Renal cortex interstitium (tissue), 11 donors: ENCODE measurements at regions not wholly inside any gene's neighbourhood (a gene's known extent, or its start where the extent isn't known, plus 50 kb on each side); places are given as distances from the start of the nearest gene placed in this dataset.

Experiments used
- DNase-seq, 11 donors: peaks; one replicate each; pipeline ENCODE4 v3.0.0-alpha.2; 2013; ENCODE audit warnings: low read depth in 9 of 11, low spot score in 4 of 11; ENCODE audit errors: extremely low read depth in 1 of 11

DNA sequence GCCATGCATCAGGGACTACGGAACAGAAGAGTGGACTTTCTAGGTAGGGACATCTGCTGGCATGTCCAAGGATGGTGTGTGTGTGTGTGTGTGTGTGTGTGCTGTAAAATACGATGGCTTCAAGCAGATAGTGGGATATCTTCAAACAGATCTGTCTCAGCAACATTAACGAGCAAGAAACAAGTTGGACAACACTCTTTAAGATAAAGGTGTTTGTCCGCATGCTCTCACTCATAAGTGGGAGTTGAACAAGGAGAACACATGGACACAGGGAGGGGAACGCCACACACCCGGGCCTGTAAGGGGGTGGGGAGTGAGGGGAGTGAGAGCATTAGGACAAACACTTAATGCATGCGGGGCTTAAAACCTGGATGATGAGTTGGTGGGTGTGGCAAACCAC lies 89.8 kb upstream of the AKR1E2 start:
- DNase-seq = no peak

DNA sequence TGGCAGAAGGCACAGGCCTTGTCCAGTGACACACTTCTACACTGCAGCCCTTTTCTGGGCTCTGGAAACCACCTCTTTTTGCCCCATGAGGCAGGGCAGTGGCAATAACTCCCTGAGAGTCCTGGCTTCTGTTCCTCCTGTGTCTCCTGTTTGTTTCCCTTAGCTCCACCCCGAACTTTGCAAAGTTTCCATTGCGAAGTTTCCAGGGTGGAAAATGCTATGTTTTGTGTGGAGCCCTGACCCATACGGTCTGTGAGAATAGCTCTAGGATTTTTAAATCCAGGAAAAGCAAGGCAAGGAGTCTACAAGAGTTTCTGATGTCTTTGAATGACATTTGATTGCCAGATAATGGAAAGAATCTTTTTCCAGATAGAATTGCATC lies 92.2 kb upstream of the AKR1E2 start:
- no peak for DNase-seq

DNA sequence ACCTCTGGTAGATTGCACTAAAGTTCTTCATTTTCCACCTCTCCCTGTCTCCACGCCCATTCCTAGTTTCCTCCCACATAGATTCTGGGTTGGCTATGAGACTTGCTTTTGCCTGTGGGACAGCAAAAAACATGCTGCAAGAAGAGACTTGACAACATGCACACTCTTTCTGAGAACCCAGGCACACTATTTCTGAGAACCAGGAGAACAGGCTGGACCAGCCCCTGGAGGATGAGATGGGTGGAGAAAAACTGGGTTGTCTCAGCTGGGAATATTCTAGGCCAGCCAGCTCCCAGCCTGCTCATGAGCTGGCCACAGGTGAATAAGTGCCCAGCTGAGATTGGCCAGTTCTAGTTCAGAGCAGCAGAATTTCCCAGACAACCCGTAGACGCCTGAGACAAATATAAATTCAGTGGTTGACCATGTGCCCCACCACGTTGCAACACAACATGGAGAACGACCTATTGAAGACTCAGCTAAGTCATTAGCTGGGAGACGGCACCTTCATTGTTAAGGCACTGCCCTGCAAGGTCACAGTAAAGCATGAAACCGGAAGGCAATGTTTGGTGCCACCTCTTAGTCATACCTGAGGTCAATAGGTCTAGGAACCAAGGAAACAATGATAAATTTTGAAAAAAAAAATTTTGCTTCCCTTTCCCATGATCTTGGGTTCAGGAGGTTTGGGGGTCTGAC lies 92.7 kb upstream of the AKR1E2 start:
- DNase-seq = no peak

DNA sequence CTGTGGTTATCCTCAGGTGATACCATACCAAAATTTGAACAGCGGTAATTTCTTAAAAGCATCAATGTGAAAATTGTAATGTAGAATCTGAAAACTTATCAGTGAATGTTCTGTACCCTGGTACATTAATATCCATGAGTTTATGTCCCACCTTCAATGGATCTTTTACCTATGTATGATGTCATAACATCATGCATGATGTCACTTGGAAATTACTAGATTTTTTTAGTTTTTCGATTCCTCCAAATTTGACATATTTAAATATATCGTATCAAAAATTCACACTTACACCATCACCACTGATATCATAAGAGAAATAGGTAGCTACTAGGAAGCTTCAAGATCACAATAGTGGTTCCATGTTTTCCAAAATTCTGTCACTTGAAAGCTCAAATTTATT lies 95.0 kb upstream of the AKR1E2 start:
- DNase-seq = no peak

DNA sequence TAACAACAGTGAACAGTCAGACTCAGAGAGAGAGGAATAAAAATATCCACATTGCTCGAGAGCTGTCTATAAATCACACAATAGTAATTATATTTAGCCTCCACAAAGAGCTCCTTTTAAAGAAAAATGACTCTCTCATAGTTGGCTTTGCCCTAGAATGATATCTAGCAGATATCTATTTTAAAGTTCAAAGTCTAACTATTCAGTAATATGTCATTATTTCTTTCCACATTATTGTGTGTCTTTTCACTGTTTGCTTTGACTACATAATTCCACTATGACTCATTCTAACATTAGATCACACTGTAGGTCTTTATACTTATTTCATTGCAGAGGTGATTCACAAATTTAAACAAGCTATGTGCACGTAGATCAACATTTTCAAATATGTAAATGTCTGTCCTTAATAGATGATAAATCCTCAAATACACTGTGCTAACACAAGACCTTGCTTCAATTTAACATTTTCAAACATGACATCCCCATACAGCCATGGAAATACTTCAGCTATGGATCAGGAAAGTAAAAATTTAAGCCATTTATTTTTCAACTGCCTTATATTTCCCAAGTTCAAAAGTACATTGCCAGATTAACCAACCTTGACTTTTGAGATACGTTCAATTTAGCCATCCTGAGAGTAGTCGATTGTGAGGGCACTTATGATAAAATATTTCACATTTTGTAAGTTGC lies 99.9 kb upstream of the AKR1E2 start:
- DNase-seq = no peak

DNA sequence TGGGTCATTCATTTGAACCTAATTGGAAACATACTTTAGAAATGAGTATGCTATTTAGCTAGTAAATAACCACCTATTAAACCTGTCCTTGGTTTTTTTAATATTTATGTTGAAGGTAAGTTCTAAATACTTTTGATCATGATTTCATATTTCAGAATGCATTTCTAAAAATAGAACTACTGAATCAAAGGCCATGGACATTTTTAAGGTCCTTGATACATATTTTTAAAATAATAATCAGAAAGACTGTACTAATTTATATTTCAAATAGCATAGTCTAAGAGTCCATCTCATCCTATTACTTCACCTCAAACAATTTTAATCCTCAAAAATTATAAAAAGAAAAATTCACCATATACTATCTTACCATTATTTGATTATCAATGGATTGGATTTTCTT lies 102.1 kb upstream of the AKR1E2 start:
- no peak for DNase-seq

DNA sequence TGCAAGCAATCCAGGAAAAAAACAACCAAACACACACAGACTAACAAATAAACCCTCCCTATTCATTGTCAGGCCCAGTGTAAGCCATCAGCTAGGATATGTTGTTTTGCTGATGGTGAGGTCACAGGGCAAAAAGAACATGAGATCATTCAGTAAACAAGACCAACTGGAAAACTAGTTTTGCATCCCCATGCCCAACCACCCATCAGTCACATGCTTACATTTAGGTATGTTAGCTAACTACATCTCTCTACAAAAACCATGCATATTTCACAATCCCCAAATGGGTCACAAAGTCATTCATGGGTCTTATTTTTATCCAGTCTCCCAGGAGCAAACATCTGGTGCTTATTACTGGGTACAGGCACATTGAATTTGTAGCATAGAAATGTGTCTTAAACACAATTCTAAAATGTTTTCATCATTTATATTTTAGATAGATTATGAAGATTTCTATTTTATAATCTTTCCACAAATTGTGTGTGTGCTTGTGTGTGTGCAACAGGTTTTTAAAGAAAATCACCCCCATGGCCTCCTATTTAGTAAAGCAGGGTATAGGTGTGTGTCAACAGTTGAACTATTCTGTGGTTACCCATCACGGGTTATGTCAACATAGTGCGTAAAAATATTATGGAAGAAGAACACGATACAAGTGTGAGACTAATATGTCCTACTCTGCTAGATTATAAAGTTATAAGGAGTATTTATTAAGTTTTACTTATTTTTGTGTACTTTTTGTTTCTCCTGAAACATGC lies 103.8 kb upstream of the AKR1E2 start:
- DNase-seq = no peak

DNA sequence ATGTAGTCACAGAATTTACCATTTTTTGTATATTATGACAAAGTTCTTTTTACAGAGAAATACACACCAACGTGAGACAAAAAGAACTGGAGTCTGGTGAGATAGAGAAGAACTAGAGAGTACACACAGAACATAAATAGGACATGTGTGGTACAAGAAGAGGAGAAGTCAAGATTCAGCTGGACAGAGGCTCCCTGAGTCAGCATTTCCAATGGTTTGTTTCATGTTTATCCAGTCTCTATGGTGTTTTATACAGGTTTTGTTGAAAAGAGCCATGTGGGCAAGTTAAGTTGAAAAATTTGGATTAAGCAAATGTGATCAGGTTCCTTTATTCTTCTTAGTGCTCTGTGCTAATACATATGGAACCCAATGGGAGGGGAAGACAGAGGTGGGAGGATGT lies 105.5 kb upstream of the AKR1E2 start:
- DNase-seq = no peak

DNA sequence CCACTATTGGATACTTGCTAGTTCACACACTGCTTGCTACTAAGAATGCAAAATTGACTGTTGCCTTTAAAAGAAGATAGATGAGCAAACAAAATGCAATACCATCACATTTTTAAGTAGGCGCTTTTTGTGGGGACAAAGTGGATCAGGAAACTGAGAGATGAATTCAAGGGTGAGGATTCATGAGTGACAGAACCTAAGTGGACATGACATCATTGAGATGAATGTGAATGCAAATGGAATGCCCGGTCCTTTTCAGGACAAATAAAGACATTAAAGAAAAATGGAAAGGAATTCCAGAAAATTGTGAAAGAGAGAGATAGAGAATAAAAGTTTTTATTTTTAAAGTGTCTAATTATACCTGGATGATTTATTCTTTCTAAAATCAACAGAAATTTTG lies 106.3 kb upstream of the AKR1E2 start:
- DNase-seq = no peak

DNA sequence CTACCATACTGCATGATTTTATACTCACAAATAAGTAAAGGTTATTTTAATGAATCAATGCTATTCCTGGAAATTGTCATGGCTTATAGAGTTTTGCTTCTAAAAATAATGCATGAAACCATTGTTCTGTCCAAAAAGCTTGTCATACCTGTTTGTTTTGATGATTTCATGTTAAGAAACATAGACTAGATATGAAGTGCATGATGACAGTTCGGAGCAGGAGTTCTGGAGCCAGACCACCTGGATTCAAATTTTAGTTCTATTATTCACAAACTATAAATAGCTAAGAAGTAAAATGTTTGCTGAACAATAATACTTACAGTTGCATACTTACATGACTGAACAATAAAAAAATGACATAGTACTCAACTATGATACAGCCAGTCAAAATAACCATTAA lies 107.0 kb upstream of the AKR1E2 start:
- no peak for DNase-seq

DNA sequence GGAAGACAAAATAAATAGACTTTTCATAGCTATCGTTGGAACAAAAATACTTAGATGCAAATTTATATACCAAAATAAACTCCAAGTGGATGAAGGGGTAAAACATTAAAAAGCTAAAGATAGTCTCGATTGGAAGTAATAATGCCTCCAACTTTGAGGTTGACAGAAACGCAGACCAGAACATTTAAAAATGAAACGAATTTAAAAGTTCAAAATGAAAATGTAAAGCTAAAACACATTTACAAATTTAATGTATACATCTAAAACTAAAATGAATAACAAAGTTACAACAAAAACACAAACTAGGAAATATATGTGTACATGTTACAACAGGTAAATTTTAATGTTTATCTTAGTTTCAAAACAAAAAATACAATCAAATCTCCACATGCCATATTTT lies 107.5 kb upstream of the AKR1E2 start:
- DNase-seq = no peak

DNA sequence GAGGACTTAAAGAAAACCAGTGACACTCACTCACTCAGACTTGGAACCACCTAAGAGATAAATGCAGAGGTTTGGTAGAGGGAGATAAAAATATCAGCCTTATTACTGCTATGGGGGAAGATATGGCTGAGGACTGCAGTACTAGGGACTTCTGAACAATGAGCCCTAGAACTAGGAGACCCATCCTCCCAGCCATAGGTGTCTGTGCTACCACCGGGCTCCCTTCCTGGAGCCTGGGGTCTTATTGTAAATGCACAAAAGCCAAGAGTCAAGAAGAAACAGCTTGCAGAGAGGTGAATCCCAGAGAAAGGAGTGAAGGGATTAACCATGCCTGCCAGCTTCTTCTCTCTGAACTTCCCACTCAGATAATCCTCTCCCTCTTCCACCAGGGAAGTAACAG lies 108.3 kb upstream of the AKR1E2 start:
- no peak for DNase-seq

DNA sequence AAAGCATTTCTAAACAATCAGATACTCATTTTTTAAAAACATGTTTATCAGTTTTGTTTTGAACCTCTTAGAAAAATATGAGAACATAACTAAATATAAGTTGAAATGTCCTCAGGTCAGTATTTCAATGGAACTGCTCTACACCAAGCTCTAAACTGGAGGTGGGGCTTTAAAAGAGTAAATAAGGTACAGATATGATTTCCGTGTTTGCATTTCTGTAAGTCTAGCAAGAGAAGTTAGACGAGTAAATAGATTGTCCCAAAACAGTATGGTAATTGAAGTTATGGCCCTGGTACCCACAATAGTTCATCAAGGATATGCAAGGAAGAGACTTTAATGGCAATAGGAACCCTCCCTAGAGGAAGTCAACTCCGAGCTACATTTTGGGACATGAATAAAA lies 115.1 kb upstream of the AKR1E2 start:
- DNase-seq = no peak

DNA sequence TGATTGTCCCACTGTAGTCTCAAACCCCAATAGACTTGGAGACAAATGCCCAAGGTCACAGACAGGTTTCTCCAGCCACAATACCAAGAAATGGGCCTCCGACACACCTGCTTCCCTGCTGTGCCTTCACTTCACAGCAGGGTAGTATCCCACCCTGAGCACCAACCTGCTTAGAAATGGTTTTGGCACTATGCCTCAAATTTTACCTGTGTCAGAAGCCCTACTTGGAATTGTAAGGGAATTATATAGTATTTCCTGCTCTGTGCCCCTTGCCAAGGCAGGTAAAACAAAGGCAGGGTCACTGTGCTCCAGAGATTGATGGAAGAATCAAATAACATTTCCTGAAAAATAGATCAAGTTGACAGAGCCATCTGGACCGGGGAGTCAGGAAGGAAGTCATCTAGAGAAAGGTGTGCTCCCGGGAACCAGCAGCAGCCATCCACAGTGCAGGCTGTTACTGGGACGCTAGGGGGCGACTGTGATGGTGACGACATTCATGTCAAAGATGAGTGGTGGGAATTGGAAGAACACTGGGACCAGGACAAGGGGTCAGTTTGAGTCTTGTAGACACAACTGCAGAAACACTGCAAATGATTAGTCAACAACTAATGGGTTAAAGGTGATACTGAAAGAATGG lies 117.8 kb upstream of the AKR1E2 start:
- DNase-seq = no peak

DNA sequence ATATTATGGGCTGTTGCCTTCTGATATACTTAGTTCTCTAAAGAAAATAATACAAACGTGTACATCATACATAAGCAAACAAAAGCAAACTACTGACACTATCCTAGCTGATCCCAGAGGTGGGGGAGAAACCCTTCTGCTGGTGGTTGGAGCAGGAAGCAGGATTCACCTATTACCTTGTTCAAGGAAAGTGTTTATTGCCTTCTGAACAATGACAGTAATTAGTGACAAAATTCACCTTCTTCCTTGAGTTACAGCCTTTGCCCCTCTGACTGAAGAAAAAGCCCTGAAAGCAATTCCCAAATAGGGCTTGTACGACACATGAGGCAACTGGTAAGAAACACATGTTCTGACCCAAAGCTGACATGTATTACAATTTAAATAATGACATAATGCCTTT lies 118.8 kb upstream of the AKR1E2 start:
- DNase-seq = no peak

DNA sequence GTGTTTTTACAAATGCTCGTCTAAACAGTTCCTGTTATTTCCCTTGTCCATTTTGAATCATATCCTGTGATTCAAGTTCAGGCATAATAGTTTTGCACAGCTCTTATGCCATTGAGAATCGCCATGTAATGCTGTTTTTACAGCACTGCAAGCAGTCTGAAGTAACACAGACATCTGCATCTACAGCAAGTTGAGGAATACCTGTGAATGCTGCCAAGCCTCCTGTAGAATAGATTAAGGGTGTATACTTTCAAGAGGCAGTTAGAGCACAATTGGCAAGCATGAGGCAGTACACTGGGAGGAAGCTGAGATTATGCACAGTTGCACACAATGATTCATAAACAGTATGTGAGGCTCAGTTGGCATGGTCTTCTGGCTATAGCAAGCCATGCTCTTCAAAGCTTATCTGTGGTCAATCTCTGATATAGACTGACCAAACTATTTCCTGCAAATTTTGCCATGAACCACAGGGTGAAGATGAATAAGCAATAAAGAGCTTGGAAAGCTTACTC lies 121.9 kb upstream of the AKR1E2 start:
- DNase-seq = peak in 1 of 11 donors; percentile 3

DNA sequence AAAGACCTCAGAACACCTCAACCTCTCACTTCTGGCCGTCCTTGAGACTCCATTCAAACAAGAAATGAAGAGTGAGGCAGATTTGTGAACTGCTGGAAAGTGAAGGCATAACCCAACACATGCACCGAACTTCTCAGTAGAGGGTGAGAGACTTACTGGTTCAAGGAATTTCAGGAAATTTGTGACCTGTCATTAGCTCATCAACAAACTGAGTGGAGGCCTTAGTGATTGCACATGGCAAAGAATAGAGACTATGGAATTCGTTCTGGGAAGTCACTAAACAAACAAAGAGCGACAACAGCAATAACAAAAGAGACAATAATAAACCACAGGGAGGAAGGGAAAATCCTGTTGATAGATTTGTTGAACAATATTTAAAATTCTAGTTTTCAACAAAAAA lies 125.0 kb upstream of the AKR1E2 start:
- no peak for DNase-seq

DNA sequence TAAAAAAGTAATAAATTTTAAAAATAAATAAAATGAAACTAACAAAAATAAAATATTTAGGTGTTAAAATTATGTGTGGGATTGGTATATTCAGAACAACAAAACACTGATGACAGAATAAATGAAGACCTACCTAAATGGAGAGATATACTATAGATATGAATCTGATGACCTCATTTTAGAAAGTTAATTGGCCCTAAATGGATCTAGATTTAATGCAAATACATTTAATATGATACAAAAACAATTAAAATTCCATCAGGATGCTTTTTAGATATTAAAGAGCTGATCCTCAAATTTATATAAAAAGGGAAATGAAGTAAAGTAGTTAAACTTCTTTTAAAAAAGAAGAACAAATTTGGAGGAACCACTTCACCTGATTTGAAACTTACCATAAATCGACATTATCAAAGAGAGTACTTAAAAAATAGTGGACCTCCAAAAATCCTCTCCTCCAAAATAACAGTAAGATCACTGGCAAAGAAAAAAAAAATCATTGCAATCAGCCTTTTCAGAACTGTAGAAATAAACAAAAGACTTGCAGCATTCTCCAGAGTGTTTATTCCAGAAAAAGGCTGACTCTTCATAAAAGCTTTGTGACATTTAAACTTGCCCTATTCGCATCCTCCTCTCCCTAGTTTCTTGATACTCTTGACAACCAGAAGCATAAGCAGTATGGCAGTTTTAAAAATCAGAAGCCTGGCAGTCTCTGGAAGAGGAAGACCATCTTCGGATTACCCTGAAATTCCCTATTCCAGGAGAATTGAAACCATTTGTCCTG lies 125.9 kb upstream of the AKR1E2 start:
- DNase-seq = no peak

DNA sequence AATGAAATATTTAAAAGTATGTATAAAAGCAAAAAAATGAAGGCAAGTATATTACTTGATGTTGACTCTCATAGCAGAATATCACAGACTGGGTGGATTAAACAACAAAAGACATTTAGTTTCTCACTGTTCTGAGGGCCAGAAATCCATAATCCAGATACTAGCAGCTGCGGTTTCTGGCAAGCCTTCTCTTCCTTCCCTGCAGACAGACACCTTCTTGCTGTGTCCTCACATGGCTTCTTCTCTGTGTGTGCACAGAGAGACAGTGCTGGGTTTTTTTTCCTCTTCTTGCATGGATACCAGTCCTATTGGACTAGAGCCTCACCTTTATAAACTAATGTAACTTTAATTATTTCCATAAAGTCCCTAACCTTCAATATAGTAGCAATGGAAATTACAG lies 127.9 kb upstream of the AKR1E2 start:
- DNase-seq = no peak
